PC-9 (cell line): ENCODE measurements at regions not wholly inside any gene's neighbourhood (a gene's known extent, or its start where the extent isn't known, plus 50 kb on each side); places are given as distances from the start of the nearest gene placed in this dataset.

Experiments
- BruUV-seq: library from RNA; stranded (reverse); fragments of 400-500 nt; replicated peaks from 2 replicates; lab custom pipeline; 2021; lab: Mats Ljungman, UMichigan
- CTCF ChIA-PET: fragments of 300-600 bp; sonication (Branson Sonifier 250); formaldehyde crosslinking; loops from one replicate; lab custom pipeline; 2022; ENCODE audit warnings: antibody characterized with exemption; lab: Charles Lee
- POLR2A ChIA-PET: fragments of 300-600 bp; sonication (Branson Sonifier 250); formaldehyde crosslinking; loops from one replicate; lab custom pipeline; 2022; ENCODE audit warnings: antibody characterized with exemption; ENCODE audit not compliant: unreplicated experiment; lab: Charles Lee
- DNase-seq, 2 experiments: peaks; one replicate each; pipeline versions ENCODE4 v3.0.0 to v3.0.0-alpha.2; 2015 to 2022; ENCODE audit warnings: mixed read lengths in 1 of 2
- H2AFZ ChIP-seq: fragments of 200-600 bp; sonication (generic); 2 replicates; pipeline ENCODE4 v1.8.1; 2017; ENCODE audit warnings: antibody characterized with exemption
- H3F3A ChIP-seq: fragments of 200-600 bp; sonication (generic); 2 replicates; pipeline ENCODE4 v1.8.1; 2017; ENCODE audit warnings: antibody characterized with exemption, mild to moderate bottlenecking, low read depth; ENCODE audit not compliant: insufficient read depth
- H3K27ac ChIP-seq: fragments of 200-600 bp; sonication (generic); 2 replicates; pipeline ENCODE4 v1.6.1; 2016; ENCODE audit warnings: mixed run types
- H3K27me3 ChIP-seq: fragments of 200-600 bp; sonication (generic); 2 replicates; pipeline ENCODE4 v1.6.1; 2016; ENCODE audit warnings: low read depth, mixed run types; ENCODE audit not compliant: insufficient read depth
- H3K36me3 ChIP-seq: fragments of 200-600 bp; sonication (generic); 2 replicates; pipeline ENCODE4 v1.6.1; 2016; ENCODE audit warnings: low read depth, mixed run types
- H3K4me1 ChIP-seq: fragments of 200-600 bp; sonication (generic); replicated peaks from 2 replicates; pipeline ENCODE4 v1.6.1; 2016; ENCODE audit warnings: mixed run types; ENCODE audit not compliant: insufficient read depth
- H3K4me2 ChIP-seq: fragments of 200-600 bp; sonication (generic); 2 replicates; pipeline ENCODE4 v1.6.1; 2017; ENCODE audit warnings: mixed run types
- H3K4me3 ChIP-seq: fragments of 200-600 bp; sonication (generic); 2 replicates; pipeline ENCODE4 v1.6.1; 2016; ENCODE audit warnings: mixed run types
- H3K79me2 ChIP-seq: fragments of 200-600 bp; sonication (generic); 2 replicates; pipeline ENCODE4 v1.6.1; 2017; ENCODE audit warnings: low read depth, mixed run types
- H3K9me2 ChIP-seq: fragments of 200-600 bp; sonication (generic); 2 replicates; pipeline ENCODE4 v1.8.1; 2017; ENCODE audit warnings: mild to moderate bottlenecking; ENCODE audit not compliant: insufficient read depth
- H3K9me3 ChIP-seq: fragments of 200-600 bp; sonication (generic); 2 replicates; pipeline ENCODE4 v1.8.1; 2016; ENCODE audit warnings: low read depth; ENCODE audit not compliant: insufficient read depth
- H4K20me1 ChIP-seq: fragments of 200-600 bp; sonication (generic); 2 replicates; pipeline ENCODE4 v1.8.1; 2017; ENCODE audit not compliant: insufficient read depth
- CTCF ChIP-seq: fragments of 200-600 bp; sonication (generic); conservative IDR thresholded peaks from 2 replicates; pipeline ENCODE4 v1.6.1; 2017; ENCODE audit warnings: mixed run types, antibody characterized with exemption, mild to moderate bottlenecking, moderate library complexity
- EZH2 ChIP-seq: fragments of 200-600 bp; sonication (generic); IDR thresholded peaks from 2 replicates; pipeline ENCODE4 v1.8.0; 2017; ENCODE audit warnings: antibody characterized with exemption, low read depth
- intact Hi-C: fragments of 100-400 bp; cut with micrococcal nuclease; formaldehyde crosslinking; loops from one replicate; pipeline ENCODE4 v1.10.0; 2022; ENCODE audit not compliant: unreplicated experiment

GRCh38 chr22:44442186-44442815, 55.7 kb downstream of the RTL6 start:
- Histone ChIP-seq H3K4me3 (no peak overlapping the region), H3K36me3 (no peaks in the 10 kb centered on the region), H3K4me1 (peaks cover 35% of the 10 kb centered on the region), H3K9me3 (no peaks in the 10 kb centered on the region; the same call in 1 of the 2 replicates), H3K9me2 (no peaks in the 10 kb centered on the region), H3K27ac (no peak overlapping the region), H4K20me1 (no peaks in the 10 kb centered on the region), H3K79me2 (no peaks in the 10 kb centered on the region), H3F3A (peaks cover 30% of the 10 kb centered on the region), H3K27me3 (no peaks in the 10 kb centered on the region), H2AFZ (no peak overlapping the region), H3K4me2 (no peak overlapping the region)
- intact Hi-C loops = loop anchor here (10.0 kb wide), 1 partner anchor 112 kb away; no protein-coding TSS in a partner anchor
- BruUV-seq = no TSS peak
- CTCF ChIA-PET = interaction anchor here (0.6 kb wide), 1 partner anchor 250 kb away, joined by 4 read pairs; no protein-coding TSS in a partner anchor
- DNase-seq = no peak
- POLR2A ChIA-PET = no interaction called here
- TF ChIP-seq CTCF (no peak), EZH2 (no peak)

- no TSS peak for BruUV-seq
- Histone ChIP-seq H3F3A (peaks cover 23% of the 10 kb centered on the region), H3K79me2 (no peaks in the 10 kb centered on the region), H3K9me3 (no peaks in the 10 kb centered on the region), H3K4me1 (peaks cover 28% of the 10 kb centered on the region), H3K9me2 (no peaks in the 10 kb centered on the region), H3K36me3 (no peaks in the 10 kb centered on the region), H4K20me1 (no peaks in the 10 kb centered on the region), H2AFZ (no peak overlapping the region), H3K4me2 (no peak overlapping the region), H3K27me3 (no peaks in the 10 kb centered on the region), H3K4me3 (no peak overlapping the region), H3K27ac (no peak overlapping the region)
- TF ChIP-seq EZH2 (no peak), CTCF (no peak)
- no peak for DNase-seq
- intact Hi-C loops = loop anchor here (10.0 kb wide), 1 partner anchor 113 kb away; no protein-coding TSS in a partner anchor
- ChIA-PET POLR2A (no interaction called here), CTCF (interaction anchor here (0.6 kb wide), 1 partner anchor 251 kb away, joined by 4 read pairs; no protein-coding TSS in a partner anchor)
These were observed 56.4 kb downstream of the RTL6 start for GRCh38 chr22:44441401-44442185.

GRCh38 chr22:44440224-44441160, 57.5 kb downstream of the RTL6 start:
- no peak for DNase-seq
- ChIA-PET POLR2A (no interaction called here), CTCF (no interaction called here)
- intact Hi-C loops = loop anchor here (10.0 kb wide), 1 partner anchor 114 kb away; no protein-coding TSS in a partner anchor
- Histone ChIP-seq H3K9me2 (no peaks in the 10 kb centered on the region), H3K79me2 (no peaks in the 10 kb centered on the region), H3K27ac (no peak overlapping the region), H4K20me1 (no peaks in the 10 kb centered on the region), H3F3A (peaks cover 12% of the 10 kb centered on the region), H3K4me3 (no peak overlapping the region), H3K27me3 (no peaks in the 10 kb centered on the region), H3K9me3 (no peaks in the 10 kb centered on the region), H2AFZ (no peak overlapping the region), H3K36me3 (no peaks in the 10 kb centered on the region), H3K4me1 (peaks cover 17% of the 10 kb centered on the region), H3K4me2 (no peak overlapping the region)
- no TSS peak for BruUV-seq
- TF ChIP-seq EZH2 (no peak), CTCF (no peak)
